Lower leg skin (tissue), 3 donors: ENCODE measurements at regions not wholly inside any gene's neighbourhood (a gene's known extent, or its start where the extent isn't known, plus 50 kb on each side); places are given as distances from the start of the nearest gene placed in this dataset.

Source experiments
- CTCF ChIP-seq, 3 donors: fragments of 450-650 bp; IDR thresholded peaks; one replicate each; pipeline ENCODE4 v1.5.1; 2016; ENCODE audit warnings: antibody characterized with exemption in 3 of 3, mild to moderate bottlenecking in 3 of 3, moderate library complexity in 2 of 3
- POLR2A ChIP-seq, 2 donors: fragments of 450-650 bp; IDR thresholded peaks; one replicate each; pipeline ENCODE4 v1.6.1; 2016 to 2017; ENCODE audit warnings: antibody characterized with exemption in 2 of 2, mild to moderate bottlenecking in 1 of 2, moderate library complexity in 1 of 2

- no peak for TF ChIP-seq CTCF (IDR thresholded peaks at IDR 0.05)
- no peak for TF ChIP-seq POLR2A (IDR thresholded peaks at IDR 0.05)
These were observed 318.9 kb upstream of the IL12A start for GRCh38 chr3:159669766-159670165.
